Loucy (cell line): ENCODE measurements at regions not wholly inside any gene's neighbourhood (a gene's known extent, or its start where the extent isn't known, plus 50 kb on each side); places are given as distances from the start of the nearest gene placed in this dataset.

Experiments used
- EZH2phosphoT487 ChIP-seq: fragments of 200-600 bp; IDR thresholded peaks from 2 replicates; pipeline ENCODE4 v1.6.1; 2018; ENCODE audit warnings: antibody characterized with exemption, mild to moderate bottlenecking, moderate library complexity, borderline replicate concordance
- TF ChIP-seq, protein P1 (sequence below): fragments of 200-600 bp; sonication (generic); conservative IDR thresholded peaks from 2 replicates; pipeline ENCODE4 v1.5.1; 2014; ENCODE audit warnings: mild to moderate bottlenecking, antibody characterized with exemption, low read length

DNA sequence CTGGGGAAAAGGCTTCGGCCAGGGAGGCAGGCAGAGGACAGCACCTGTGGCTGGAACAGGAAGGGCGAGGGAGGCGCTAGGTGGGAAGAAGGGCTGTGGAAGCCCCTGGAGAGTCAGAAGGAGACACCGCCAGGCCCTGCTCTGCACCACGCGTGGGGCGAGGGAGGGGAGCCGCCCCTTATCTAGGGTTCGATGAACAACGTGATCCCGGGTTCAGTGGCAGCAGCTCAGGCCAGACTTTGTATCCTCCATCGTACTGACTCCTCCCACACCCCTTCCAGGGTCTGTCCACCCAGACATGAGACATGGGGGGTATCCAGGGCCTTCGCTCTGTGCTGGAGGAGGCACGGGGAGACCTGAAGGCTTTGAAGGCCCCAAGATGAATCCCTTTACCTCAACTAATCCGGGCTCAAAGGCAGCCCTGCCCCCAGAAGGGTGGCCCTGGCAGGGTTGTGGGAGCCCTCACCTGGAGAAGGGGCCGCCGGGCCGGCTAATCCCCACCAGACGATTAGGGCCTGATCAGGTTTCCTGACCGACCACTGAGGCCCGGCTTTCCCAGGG lies 110.8 kb downstream of the PDGFA start:
- TF ChIP-seq, protein P1, sequence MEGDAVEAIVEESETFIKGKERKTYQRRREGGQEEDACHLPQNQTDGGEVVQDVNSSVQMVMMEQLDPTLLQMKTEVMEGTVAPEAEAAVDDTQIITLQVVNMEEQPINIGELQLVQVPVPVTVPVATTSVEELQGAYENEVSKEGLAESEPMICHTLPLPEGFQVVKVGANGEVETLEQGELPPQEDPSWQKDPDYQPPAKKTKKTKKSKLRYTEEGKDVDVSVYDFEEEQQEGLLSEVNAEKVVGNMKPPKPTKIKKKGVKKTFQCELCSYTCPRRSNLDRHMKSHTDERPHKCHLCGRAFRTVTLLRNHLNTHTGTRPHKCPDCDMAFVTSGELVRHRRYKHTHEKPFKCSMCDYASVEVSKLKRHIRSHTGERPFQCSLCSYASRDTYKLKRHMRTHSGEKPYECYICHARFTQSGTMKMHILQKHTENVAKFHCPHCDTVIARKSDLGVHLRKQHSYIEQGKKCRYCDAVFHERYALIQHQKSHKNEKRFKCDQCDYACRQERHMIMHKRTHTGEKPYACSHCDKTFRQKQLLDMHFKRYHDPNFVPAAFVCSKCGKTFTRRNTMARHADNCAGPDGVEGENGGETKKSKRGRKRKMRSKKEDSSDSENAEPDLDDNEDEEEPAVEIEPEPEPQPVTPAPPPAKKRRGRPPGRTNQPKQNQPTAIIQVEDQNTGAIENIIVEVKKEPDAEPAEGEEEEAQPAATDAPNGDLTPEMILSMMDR = no peak
- TF ChIP-seq EZH2phosphoT487 = no peak
